CD4-positive, alpha-beta T cell (primary cell): ENCODE measurements at regions not wholly inside any gene's neighbourhood (a gene's known extent, or its start where the extent isn't known, plus 50 kb on each side); places are given as distances from the start of the nearest gene placed in this dataset.

Experiments
- ATAC-seq: fragments of 200-7000 bp; cut with Tn5 transposase; one replicate; pipeline ENCODE4 v1.10.0; 2022; ENCODE audit warnings: mild to moderate bottlenecking; ENCODE audit not compliant: poor library complexity
- CTCF ChIA-PET: fragments of 350-600 bp; sonication (Branson Sonifier 250); formaldehyde crosslinking; loops from one replicate; lab custom pipeline; 2021; ENCODE audit warnings: antibody characterized with exemption, inconsistent platforms; lab: Charles Lee
- POLR2A ChIA-PET: fragments of 350-600 bp; sonication (Branson Sonifier 250); formaldehyde crosslinking; loops from one replicate; lab custom pipeline; 2021; ENCODE audit warnings: antibody characterized with exemption, inconsistent platforms; lab: Charles Lee
- DNase-seq, 14 experiments: peaks; one replicate each; pipeline ENCODE4 v3.0.0-alpha.2; 2013 to 2020; ENCODE audit warnings: mixed read lengths in 2 of 14
- H3K27ac ChIP-seq, 2 donors: one replicate each; pipeline versions ENCODE4 v1.5.1 to v1.7.0; 2013; ENCODE audit warnings: low read length in 2 of 2, low read depth in 1 of 2, mild to moderate bottlenecking in 1 of 2
- H3K27me3 ChIP-seq, 2 experiments: 1 replicate in 1 of 2; 2 replicates in 1 of 2; pipeline versions ENCODE4 v1.6.1 to v1.7.0; 2013; ENCODE audit warnings: low read length in 2 of 2, control low read depth in 1 of 2, mild to moderate bottlenecking in 1 of 2, moderate library complexity in 1 of 2; ENCODE audit not compliant: insufficient read depth in 2 of 2, control insufficient read depth in 1 of 2
- H3K36me3 ChIP-seq: one replicate; pipeline ENCODE4 v1.6.1; 2013; ENCODE audit warnings: low read length, control low read depth; ENCODE audit not compliant: insufficient read depth
- H3K4me1 ChIP-seq: one replicate; pipeline ENCODE4 v1.6.1; 2013; ENCODE audit warnings: low read length, control low read depth; ENCODE audit not compliant: insufficient read depth
- H3K4me3 ChIP-seq: one replicate; pipeline ENCODE4 v1.5.1; 2013; ENCODE audit warnings: mild to moderate bottlenecking, low read length, moderate library complexity
- H3K9me3 ChIP-seq, 2 experiments: 1 replicate in 1 of 2; 2 replicates in 1 of 2; pipeline versions ENCODE4 v1.6.1 to v1.7.0; 2013; ENCODE audit warnings: low read length in 2 of 2, mild to moderate bottlenecking in 2 of 2, control low read depth in 1 of 2, moderate library complexity in 1 of 2; ENCODE audit not compliant: control insufficient read depth in 1 of 2, insufficient read depth in 1 of 2
- H3K27ac Mint-ChIP-seq: one replicate; pipeline ENCODE4 v1.8.0; 2020; ENCODE audit warnings: mixed read lengths
- H3K27me3 Mint-ChIP-seq: one replicate; pipeline ENCODE4 v1.8.0; 2021; ENCODE audit warnings: mixed read lengths
- H3K36me3 Mint-ChIP-seq: one replicate; pipeline ENCODE4 v1.8.0; 2021; ENCODE audit warnings: low read depth, mixed read lengths
- H3K4me1 Mint-ChIP-seq: one replicate; pipeline ENCODE4 v1.8.0; 2021; ENCODE audit warnings: low read depth, mixed read lengths
- H3K4me3 Mint-ChIP-seq: one replicate; pipeline ENCODE4 v1.8.0; 2020; ENCODE audit warnings: mild to moderate bottlenecking, mixed read lengths
- H3K9me3 Mint-ChIP-seq: one replicate; pipeline ENCODE4 v1.8.0; 2020; ENCODE audit warnings: mixed read lengths
- intact Hi-C, 2 experiments: fragments of 100-400 bp; cut with DNase I in 1 of 2; cut with micrococcal nuclease in 1 of 2; formaldehyde crosslinking; loops; one replicate each; pipeline versions ENCODE4 v1.15.1 to v1.9.0; 2023 to 2025; cut with DNase I, micrococcal nuclease
- TF ChIP-seq, protein P1 (sequence below): fragments of 200-600 bp; IDR thresholded peaks from one replicate; pipeline ENCODE4 v1.8.0; 2022; ENCODE audit warnings: antibody characterized with exemption, mild to moderate bottlenecking

DNA sequence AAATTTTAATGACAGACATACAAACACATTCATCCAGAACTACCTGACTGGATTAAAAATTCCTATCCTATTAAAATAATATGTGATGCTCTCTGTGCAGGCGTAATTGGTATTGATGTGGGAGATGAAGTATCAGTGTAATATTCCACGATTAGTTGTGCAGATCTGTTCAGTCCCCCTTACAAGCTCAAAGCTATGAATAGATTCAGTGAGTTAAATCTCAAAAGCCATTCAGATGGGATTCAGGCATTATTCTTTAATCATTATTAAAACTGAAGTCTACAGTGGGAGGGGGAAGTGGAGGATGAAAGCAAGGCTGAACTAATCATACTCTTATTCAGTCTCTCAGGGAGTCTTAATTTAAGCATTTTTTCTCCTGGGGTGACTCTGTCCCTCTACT lies 855.8 kb downstream of the EFNA5 start:
- Mint-ChIP-seq H3K9me3 (no peaks in the 10 kb centered on the region), H3K36me3 (no peaks in the 10 kb centered on the region), H3K4me1 (no peaks in the 10 kb centered on the region), H3K4me3 (no peak overlapping the region), H3K27ac (no peak overlapping the region), H3K27me3 (no peaks in the 10 kb centered on the region)
- ChIA-PET POLR2A (no interaction called here), CTCF (no interaction called here)
- Histone ChIP-seq H3K27ac (no peak overlapping the region), H3K27me3 (no peaks in the 10 kb centered on the region), H3K9me3 (peaks cover 0 to 5% of the 10 kb centered on the region in 2 experiments), H3K36me3 (no peaks in the 10 kb centered on the region), H3K4me3 (no peak overlapping the region), H3K4me1 (no peaks in the 10 kb centered on the region)
- intact Hi-C loops = no loop called here
- TF ChIP-seq, protein P1, sequence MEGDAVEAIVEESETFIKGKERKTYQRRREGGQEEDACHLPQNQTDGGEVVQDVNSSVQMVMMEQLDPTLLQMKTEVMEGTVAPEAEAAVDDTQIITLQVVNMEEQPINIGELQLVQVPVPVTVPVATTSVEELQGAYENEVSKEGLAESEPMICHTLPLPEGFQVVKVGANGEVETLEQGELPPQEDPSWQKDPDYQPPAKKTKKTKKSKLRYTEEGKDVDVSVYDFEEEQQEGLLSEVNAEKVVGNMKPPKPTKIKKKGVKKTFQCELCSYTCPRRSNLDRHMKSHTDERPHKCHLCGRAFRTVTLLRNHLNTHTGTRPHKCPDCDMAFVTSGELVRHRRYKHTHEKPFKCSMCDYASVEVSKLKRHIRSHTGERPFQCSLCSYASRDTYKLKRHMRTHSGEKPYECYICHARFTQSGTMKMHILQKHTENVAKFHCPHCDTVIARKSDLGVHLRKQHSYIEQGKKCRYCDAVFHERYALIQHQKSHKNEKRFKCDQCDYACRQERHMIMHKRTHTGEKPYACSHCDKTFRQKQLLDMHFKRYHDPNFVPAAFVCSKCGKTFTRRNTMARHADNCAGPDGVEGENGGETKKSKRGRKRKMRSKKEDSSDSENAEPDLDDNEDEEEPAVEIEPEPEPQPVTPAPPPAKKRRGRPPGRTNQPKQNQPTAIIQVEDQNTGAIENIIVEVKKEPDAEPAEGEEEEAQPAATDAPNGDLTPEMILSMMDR = no peak
- ATAC-seq (no peak), DNase-seq (no peak)

- Histone ChIP-seq H3K36me3 (no peaks in the 10 kb centered on the region), H3K27me3 (no peaks in the 10 kb centered on the region), H3K4me3 (no peak overlapping the region), H3K27ac (no peak overlapping the region), H3K4me1 (no peaks in the 10 kb centered on the region), H3K9me3 (no peaks in the 10 kb centered on the region)
- Mint-ChIP-seq H3K4me1 (no peaks in the 10 kb centered on the region), H3K9me3 (no peaks in the 10 kb centered on the region), H3K36me3 (no peaks in the 10 kb centered on the region), H3K27me3 (no peaks in the 10 kb centered on the region), H3K4me3 (no peak overlapping the region), H3K27ac (no peak overlapping the region)
- CTCF ChIA-PET = no interaction called here
- POLR2A ChIA-PET = no interaction called here
- TF ChIP-seq, protein P1 = no peak
- intact Hi-C loops = no loop called here
- ATAC-seq (no peak), DNase-seq (no peak)
Observed at GRCh38 chr5:106801554-106801953, 869.2 kb downstream of the EFNA5 start.

- DNase-seq (no peak), ATAC-seq (no peak)
- Histone ChIP-seq H3K36me3 (no peaks in the 10 kb centered on the region), H3K4me3 (no peak overlapping the region), H3K27ac (no peak overlapping the region), H3K27me3 (no peaks in the 10 kb centered on the region), H3K4me1 (no peaks in the 10 kb centered on the region), H3K9me3 (no peaks in the 10 kb centered on the region)
- H3K4me3 Mint-ChIP-seq = no peak overlapping the region
- TF ChIP-seq, protein P1 = no peak
- intact Hi-C loops = no loop called here
- POLR2A ChIA-PET = no interaction called here
- CTCF ChIA-PET = no interaction called here
- H3K27me3 Mint-ChIP-seq = no peaks in the 10 kb centered on the region
- H3K27ac Mint-ChIP-seq = no peak overlapping the region
- H3K4me1 Mint-ChIP-seq = no peaks in the 10 kb centered on the region
- H3K9me3 Mint-ChIP-seq = no peaks in the 10 kb centered on the region
- H3K36me3 Mint-ChIP-seq = no peaks in the 10 kb centered on the region
Observed at GRCh38 chr5:106797996-106798395, 872.7 kb downstream of the EFNA5 start.
